GM18909 (cell line): ENCODE measurements at regions not wholly inside any gene's neighbourhood (a gene's known extent, or its start where the extent isn't known, plus 50 kb on each side); places are given as distances from the start of the nearest gene placed in this dataset.
"Not testable (repeated sequence)": the region's sequence is repeated elsewhere in the genome, so short reads cannot be mapped to it uniquely, and the experiment has no call there.

Experiments
- ATAC-seq: cut with Tn5 transposase; IDR thresholded peaks from one replicate; pipeline ENCODE4 v1.9.1; 2021; ENCODE audit warnings: mild to moderate bottlenecking; ENCODE audit not compliant: unreplicated experiment, poor library complexity

DNA sequence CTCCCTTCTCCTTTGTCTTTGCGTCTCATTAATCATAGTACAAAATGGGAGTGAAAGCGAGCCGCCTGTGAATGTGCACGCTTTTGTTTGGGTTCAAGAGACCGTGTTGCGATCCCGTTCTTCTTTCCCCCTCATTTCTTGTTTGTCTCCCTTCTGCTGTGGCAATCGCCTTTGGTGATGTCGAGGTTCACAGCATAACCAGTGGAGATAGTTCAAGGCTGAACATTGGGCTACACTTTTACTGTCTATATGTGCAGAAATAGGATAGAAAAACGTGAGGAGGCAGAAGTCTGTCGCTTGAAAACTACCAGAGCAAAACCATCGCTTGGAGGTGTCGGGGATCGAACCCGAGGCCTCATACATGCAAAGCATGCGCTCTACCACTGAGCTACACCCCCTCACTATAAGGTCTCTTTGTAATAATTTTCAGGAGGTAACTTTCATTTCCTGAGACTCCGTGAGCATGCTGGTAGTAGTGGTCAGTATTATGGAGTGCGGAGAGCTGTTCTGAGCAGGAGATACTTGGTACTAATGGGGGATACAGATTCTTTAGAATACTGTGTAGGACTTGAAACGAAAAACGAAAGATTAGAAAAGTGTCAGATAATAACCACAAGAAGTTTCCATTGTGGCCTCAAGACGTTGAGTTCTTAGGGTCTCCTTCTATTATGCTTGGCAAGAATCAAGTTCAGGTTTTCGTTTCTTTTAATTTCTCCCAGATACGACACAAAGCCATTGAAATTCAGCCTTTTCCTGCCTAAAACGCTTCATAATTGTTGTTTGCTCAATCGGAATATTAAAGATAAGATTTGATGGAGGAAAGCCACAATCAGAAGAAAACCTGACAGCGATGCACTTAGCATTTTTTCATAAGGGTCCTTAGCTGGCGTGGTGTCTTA lies 106.6 kb downstream of the TRIM27 start:
- ATAC-seq, result no peak

DNA sequence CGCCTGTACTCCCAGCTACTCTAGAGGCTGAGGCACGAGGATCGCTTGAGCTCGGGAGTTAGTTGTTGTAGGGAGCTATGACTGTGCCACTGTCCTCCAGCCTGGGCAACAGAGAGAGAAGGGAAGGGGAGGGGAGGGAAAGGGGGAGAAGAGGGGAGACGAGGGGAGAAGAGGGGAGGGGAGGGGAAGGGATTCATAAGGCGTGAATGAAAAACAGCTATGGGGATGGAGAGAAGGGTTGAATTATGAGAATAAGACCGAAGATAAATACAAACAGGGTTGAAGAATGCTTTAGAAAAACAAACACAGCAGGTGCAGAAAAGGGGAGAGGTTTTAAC lies 106.0 kb downstream of the TRIM27 start:
- ATAC-seq, result no peak

DNA sequence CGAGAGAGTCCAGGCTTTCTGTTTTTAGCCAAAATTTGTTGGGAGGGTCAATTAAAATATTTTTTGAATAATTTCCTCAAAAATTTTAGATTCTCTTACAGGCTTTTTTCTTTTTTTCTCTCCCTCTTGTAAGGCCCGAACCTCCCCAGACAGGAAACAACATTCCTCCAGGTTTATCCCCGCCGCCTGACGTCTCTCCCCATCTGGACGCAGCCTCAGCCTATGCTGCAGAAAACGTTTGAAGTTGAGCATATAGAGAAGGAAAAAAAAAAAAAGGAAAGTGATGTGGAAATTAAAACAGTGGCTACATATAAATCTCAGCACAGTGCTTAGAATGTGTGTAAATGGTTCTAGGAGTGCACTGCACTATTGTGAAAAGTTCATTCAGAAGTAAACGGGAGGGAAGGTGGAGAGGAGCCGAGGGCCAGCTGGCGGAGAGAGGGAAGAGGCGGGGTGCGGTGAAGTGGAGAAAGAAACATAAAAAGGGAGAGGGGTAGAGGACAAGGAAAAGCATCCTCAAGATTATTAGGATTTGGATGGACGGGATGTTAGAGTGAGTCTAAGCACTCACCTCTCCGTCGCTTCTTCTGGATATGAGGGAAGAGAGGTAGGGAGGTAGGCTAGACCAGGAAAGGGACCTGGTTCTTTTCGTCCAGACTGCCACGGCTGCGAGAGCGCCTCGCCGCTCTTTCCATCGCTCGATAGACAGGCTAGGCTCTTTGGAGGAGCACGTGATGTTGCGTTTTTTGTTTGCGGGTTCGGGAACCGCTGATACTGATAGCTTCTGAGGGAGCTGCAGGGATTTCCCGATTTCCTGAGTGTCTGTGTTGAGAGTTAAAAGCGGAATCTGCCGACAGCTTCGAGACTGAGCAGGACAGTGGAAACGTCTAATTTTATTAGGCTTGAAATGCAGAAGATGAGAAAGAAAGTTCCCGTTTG lies 98.7 kb downstream of the TRIM27 start:
- no peak for ATAC-seq

GRCh38 chr6:28825732-28826293 lies 98.0 kb downstream of the TRIM27 start:
- ATAC-seq, result no peak

DNA sequence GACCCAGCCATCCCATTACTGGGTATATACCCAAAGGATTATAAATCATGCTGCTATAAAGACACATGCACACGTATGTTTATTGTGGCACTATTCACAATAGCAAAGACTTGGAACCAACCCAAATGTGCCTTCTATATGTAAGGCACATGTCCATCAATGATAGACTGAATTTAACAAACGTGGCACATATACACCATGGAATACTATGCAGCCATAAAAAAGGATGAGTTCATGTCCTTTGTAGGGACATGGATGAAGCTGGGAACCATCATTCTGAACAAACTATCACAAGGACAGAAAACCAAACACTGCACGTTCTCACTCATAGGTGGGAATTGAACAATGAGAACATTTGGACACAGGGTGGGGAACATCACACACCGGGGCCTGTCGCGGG lies 92.1 kb downstream of the TRIM27 start:
- ATAC-seq, result not testable (repeated sequence)

DNA sequence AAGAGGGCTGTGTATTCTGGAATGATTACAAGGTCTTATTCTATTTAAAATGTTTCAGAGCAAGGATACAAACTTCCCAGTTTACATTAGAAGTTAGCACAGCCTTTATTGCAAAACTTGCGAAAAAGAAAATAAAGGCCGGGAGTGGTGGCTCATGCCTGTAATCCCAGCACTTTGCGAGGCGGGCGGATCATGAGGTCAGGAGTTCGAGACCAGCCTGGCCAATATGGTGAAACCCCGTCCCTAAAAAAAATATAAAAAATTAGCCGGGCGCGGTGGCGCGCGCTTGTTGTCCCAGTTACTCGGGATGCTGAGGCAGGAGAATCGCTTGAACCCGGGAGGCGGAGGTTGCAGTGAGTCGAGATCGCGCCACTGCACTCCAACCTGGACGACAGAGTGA lies 87.1 kb downstream of the TRIM27 start:
- not testable (repeated sequence) for ATAC-seq

DNA sequence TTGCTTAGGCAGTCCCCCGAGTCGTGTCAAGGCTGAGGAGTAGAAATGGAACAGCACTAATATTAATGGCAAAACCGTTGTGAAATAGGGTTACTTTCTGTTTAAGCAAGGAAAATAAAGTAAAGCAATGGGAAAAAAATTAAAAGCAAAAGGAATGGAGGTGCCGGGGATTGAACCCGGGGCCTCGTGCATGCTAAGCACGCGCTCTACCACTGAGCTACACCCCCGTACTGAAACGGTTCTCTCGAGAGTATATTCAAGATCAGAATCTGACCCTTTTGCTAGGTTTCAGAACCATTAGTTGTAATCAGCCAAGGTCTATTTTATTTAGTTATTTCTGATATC lies 85.5 kb downstream of the TRIM27 start:
- ATAC-seq, result peak; percentile 52

DNA sequence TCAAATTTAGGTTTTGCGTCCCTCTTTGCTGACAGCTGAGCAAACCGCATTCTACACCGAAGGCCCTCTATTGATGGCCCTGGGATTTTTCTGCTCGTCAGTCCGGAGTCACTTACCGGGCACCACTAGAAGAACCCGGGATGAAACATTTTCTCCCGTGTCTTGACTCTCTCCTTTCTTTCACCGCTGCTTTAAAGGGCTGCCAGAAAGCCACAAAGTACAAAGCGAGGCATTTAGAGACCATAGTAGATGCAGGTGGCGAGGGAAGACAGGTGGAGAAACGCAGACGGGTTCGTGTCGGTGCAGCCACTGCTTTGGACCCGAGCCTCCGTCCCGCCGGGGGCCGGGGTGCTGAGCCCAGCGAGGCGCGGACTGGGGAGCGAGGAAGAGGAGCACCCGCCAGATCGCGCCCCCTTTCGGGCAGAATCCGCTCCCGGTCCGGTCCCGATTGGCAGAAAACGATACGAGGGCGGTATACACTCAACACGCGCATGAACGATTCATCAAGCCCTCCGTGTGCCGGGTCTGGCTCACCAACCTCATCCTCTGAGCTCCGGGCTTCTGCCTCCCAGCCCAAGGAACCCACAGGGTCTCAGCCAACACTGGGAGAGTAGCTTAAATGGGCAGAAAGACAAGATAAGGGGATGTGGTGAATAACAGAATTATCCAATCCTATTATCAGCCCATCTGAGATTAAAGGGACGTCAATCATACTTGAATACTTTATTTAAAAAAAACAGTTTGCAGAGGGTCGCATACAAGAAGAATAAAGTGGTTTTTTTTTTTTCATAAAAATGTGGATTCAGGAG lies 84.9 kb downstream of the TRIM27 start:
- peak; percentile 67 for ATAC-seq

- no peak for ATAC-seq
These were observed 84.2 kb downstream of the TRIM27 start for GRCh38 chr6:28839443-28840120.

DNA sequence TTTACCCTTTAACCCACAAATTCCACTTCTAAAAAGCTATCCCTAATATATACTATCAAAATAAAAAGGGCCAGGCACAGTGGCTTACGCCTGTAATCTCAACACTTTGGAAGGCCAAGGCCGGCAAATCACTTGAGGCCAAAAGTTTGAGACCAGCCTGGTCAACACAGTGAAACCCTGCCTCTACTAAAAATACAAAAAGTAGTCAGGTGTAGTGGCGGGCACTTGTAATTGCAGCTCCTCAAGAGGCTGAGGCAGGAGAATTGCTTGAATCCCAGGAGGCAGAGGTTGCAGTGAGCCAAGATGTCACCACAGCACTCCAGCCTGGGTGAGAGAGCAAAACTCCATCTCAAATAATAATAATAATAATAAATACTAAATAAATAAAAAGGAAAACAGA lies 82.5 kb downstream of the TRIM27 start:
- no peak for ATAC-seq

GRCh38 chr6:28848756-28849155 lies 75.0 kb downstream of the TRIM27 start:
- ATAC-seq, result not testable (repeated sequence)
